IMR-90 (cell line): ENCODE measurements at regions not wholly inside any gene's neighbourhood (a gene's known extent, or its start where the extent isn't known, plus 50 kb on each side); places are given as distances from the start of the nearest gene placed in this dataset.

Experiments
- ATAC-seq: fragments of 200-7000 bp; cut with Tn5 transposase; 2 replicates; pipeline ENCODE4 v1.9.1; 2020; ENCODE audit warnings: low read depth, mild to moderate bottlenecking, moderate library complexity
- BruUV-seq: library from RNA; stranded (reverse); fragments of 400-500 nt; replicated peaks from 2 replicates; lab custom pipeline; 2021; lab: Mats Ljungman, UMichigan
- CTCF ChIA-PET: fragments of 300-600 bp; formaldehyde crosslinking; extraction: SDS; loops from one replicate; lab custom pipeline; 2021; ENCODE audit warnings: antibody characterized with exemption; lab: Yijun Ruan, JAX
- POLR2A ChIA-PET: fragments of 300-600 bp; sonication (Branson Sonifier 250); formaldehyde crosslinking; loops from one replicate; lab custom pipeline; 2022; ENCODE audit warnings: antibody characterized with exemption; ENCODE audit not compliant: unreplicated experiment; lab: Charles Lee
- DNase-seq: peaks from one replicate; pipeline ENCODE4 v3.0.0; 2013
- H2AFZ ChIP-seq: replicated peaks from 2 replicates; pipeline ENCODE3; 2013; ENCODE audit warnings: low read length, mild to moderate bottlenecking; ENCODE audit not compliant: poor library complexity
- H2AK5ac ChIP-seq: 2 replicates; pipeline ENCODE4 v1.6.1; 2013; ENCODE audit warnings: low read depth, low read length, inconsistent platforms
- H2AK9ac ChIP-seq: replicated peaks from 2 replicates; pipeline ENCODE3; 2013; ENCODE audit warnings: mild to moderate bottlenecking, low read depth, low read length, moderate library complexity; ENCODE audit not compliant: poor library complexity
- H2BK120ac ChIP-seq: 2 replicates; pipeline ENCODE4 v1.6.1; 2013; ENCODE audit warnings: low read depth, low read length, inconsistent platforms
- H2BK15ac ChIP-seq: 3 replicates; pipeline ENCODE4 v1.6.1; 2013; ENCODE audit warnings: low read depth, low read length, inconsistent platforms
- H2BK20ac ChIP-seq: 2 replicates; pipeline ENCODE4 v1.6.1; 2013; ENCODE audit warnings: low read depth, mild to moderate bottlenecking, inconsistent platforms, low read length, moderate library complexity
- H2BK5ac ChIP-seq: 2 replicates; pipeline ENCODE4 v1.6.1; 2013; ENCODE audit warnings: mild to moderate bottlenecking, low read depth, low read length, inconsistent platforms; ENCODE audit not compliant: poor library complexity, severe bottlenecking
- H3K14ac ChIP-seq: replicated peaks from 2 replicates; pipeline ENCODE4 v1.6.1; 2013; ENCODE audit warnings: low read depth, low read length, inconsistent platforms
- H3K18ac ChIP-seq: 2 replicates; pipeline ENCODE4 v1.6.1; 2013; ENCODE audit warnings: low read depth, low read length, control low read depth
- H3K23ac ChIP-seq: 2 replicates; pipeline ENCODE4 v1.6.1; 2013; ENCODE audit warnings: low read depth, low read length, inconsistent platforms
- H3K27ac ChIP-seq: 2 replicates; pipeline ENCODE4 v1.5.1; 2013; ENCODE audit warnings: mild to moderate bottlenecking, control low read depth, low read length; ENCODE audit not compliant: insufficient read depth
- H3K27me3 ChIP-seq: 2 replicates; pipeline ENCODE4 v1.6.1; 2013; ENCODE audit warnings: low read length; ENCODE audit not compliant: control insufficient read depth, insufficient read depth
- H3K36me3 ChIP-seq: 2 replicates; pipeline ENCODE4 v1.6.1; 2013; ENCODE audit warnings: low read length, mixed read lengths; ENCODE audit not compliant: control insufficient read depth, insufficient read depth
- H3K4ac ChIP-seq: 2 replicates; pipeline ENCODE4 v1.6.1; 2013; ENCODE audit warnings: low read depth, low read length, inconsistent platforms
- H3K4me1 ChIP-seq: 2 replicates; pipeline ENCODE4 v1.6.1; 2013; ENCODE audit warnings: low read length, mixed read lengths; ENCODE audit not compliant: control insufficient read depth, insufficient read depth
- H3K4me2 ChIP-seq: 2 replicates; pipeline ENCODE4 v1.6.1; 2013; ENCODE audit warnings: low read depth, mild to moderate bottlenecking, control low read depth, low read length, moderate library complexity
- H3K4me3 ChIP-seq: 2 replicates; pipeline ENCODE4 v1.5.1; 2013; ENCODE audit warnings: low read depth, mild to moderate bottlenecking, control low read depth, low read length, moderate library complexity; ENCODE audit not compliant: insufficient read depth
- H3K56ac ChIP-seq: 2 replicates; pipeline ENCODE4 v1.6.1; 2013; ENCODE audit warnings: low read length, inconsistent platforms; ENCODE audit not compliant: insufficient read depth; ENCODE audit errors: extremely low read depth
- H3K79me1 ChIP-seq, 2 experiments: 2 replicates each; pipeline ENCODE4 v1.6.1; 2013; ENCODE audit warnings: low read length in 2 of 2, inconsistent platforms in 1 of 2, low read depth in 1 of 2
- H3K9ac ChIP-seq: 2 replicates; pipeline ENCODE4 v1.6.1; 2013; ENCODE audit warnings: low read depth, low read length, control low read depth
- H3K9me1 ChIP-seq: 2 replicates; pipeline ENCODE4 v1.6.1; 2013; ENCODE audit warnings: low read length, inconsistent platforms; ENCODE audit not compliant: insufficient read depth
- H3K9me3 ChIP-seq: 2 replicates; pipeline ENCODE4 v1.6.1; 2013; ENCODE audit warnings: low read length; ENCODE audit not compliant: control insufficient read depth, insufficient read depth
- H4K20me1 ChIP-seq: 2 replicates; pipeline ENCODE4 v1.6.1; 2013; ENCODE audit warnings: low read length, inconsistent platforms; ENCODE audit not compliant: insufficient read depth
- H4K5ac ChIP-seq: 2 replicates; pipeline ENCODE4 v1.6.1; 2013; ENCODE audit warnings: mild to moderate bottlenecking, low read depth, low read length, control low read depth
- H4K8ac ChIP-seq, 2 experiments: 2 replicates each; pipeline ENCODE4 v1.6.1; 2013; ENCODE audit warnings: low read depth in 2 of 2, low read length in 2 of 2, control low read depth in 1 of 2, inconsistent platforms in 1 of 2
- H4K91ac ChIP-seq: 2 replicates; pipeline ENCODE4 v1.6.1; 2013; ENCODE audit warnings: low read depth, low read length, inconsistent platforms; ENCODE audit not compliant: insufficient read depth
- BHLHE40 ChIP-seq: fragments of 150-350 bp; IDR thresholded peaks from 2 replicates; pipeline ENCODE4 v1.6.1; 2016; ENCODE audit warnings: mild to moderate bottlenecking, low read depth, low read length
- CEBPB ChIP-seq: IDR thresholded peaks from 2 replicates; pipeline ENCODE4 v1.6.1; 2012; ENCODE audit warnings: low read depth, low read length, improper control_type of control experiment
- CHD1 ChIP-seq: IDR thresholded peaks from 2 replicates; pipeline ENCODE4 v1.6.1; 2012; ENCODE audit warnings: low read depth, low read length, improper control_type of control experiment
- CTCF ChIP-seq: conservative IDR thresholded peaks from 2 replicates; pipeline ENCODE4 v1.5.1; 2012; ENCODE audit warnings: mild to moderate bottlenecking, low read depth, low read length, improper control_type of control experiment
- ELK1 ChIP-seq: fragments of 150-350 bp; IDR thresholded peaks from 2 replicates; pipeline ENCODE4 v1.6.1; 2016; ENCODE audit warnings: low read depth, mild to moderate bottlenecking, low read length, moderate library complexity, borderline replicate concordance
- FOS ChIP-seq: fragments of 150-350 bp; IDR thresholded peaks from 2 replicates; pipeline ENCODE4 v1.6.1; 2016; ENCODE audit warnings: low read depth, low read length
- MAZ ChIP-seq: IDR thresholded peaks from 2 replicates; pipeline ENCODE4 v1.6.1; 2012; ENCODE audit warnings: low read depth, mild to moderate bottlenecking, low read length, improper control_type of control experiment, moderate library complexity, borderline replicate concordance
- NFE2L2 ChIP-seq: fragments of 150-350 bp; IDR thresholded peaks from 2 replicates; pipeline ENCODE4 v1.6.1; 2016; ENCODE audit warnings: low read depth, mild to moderate bottlenecking, low read length
- POLR2A ChIP-seq: IDR thresholded peaks from 2 replicates; pipeline ENCODE4 v1.6.1; 2012; ENCODE audit warnings: mild to moderate bottlenecking, low read depth, low read length
- RCOR1 ChIP-seq: IDR thresholded peaks from 2 replicates; pipeline ENCODE4 v1.6.1; 2012; ENCODE audit warnings: mild to moderate bottlenecking, low read length, improper control_type of control experiment; ENCODE audit not compliant: insufficient replicate concordance
- RFX5 ChIP-seq: IDR thresholded peaks from 2 replicates; pipeline ENCODE4 v1.8.0; 2012; ENCODE audit warnings: low read depth, mild to moderate bottlenecking, low read length, moderate library complexity
- SMC3 ChIP-seq: fragments of 150-350 bp; IDR thresholded peaks from 2 replicates; pipeline ENCODE4 v1.6.1; 2016; ENCODE audit warnings: low read depth, mild to moderate bottlenecking, antibody characterized with exemption, low read length, moderate library complexity
- USF2 ChIP-seq: fragments of 150-350 bp; IDR thresholded peaks from 2 replicates; pipeline ENCODE4 v1.6.1; 2017; ENCODE audit warnings: mild to moderate bottlenecking, antibody characterized with exemption, low read length, low read depth
- WGBS, 2 experiments: methylation state at CpG; one replicate each; pipeline versions ENCODE4 v1.1.5 to v1.1.7; 2013; ENCODE audit warnings: missing lambda C conversion rate in 2 of 2; ENCODE audit not compliant: insufficient read length in 1 of 2; ENCODE audit errors: extremely low coverage in 2 of 2; 5-methylcytosine and 5-hydroxymethylcytosine counted together
- dilution Hi-C: fragments of 300-500 bp; cut with HindIII; formaldehyde crosslinking; loops from one replicate; pipeline ENCODE4 v1.14.3; 2018; ENCODE audit warnings: low sequenced_read_pairs; ENCODE audit not compliant: unreplicated experiment
- in situ Hi-C: fragments of 300-500 bp; cut with MboI; formaldehyde crosslinking; loops from 3 replicates; pipeline ENCODE4 v1.14.3; 2019; ENCODE audit warnings: low sequenced_read_pairs, inconsistent platforms, mixed read lengths
- intact Hi-C: fragments of 100-400 bp; cut with micrococcal nuclease; formaldehyde crosslinking; loops from 2 replicates; pipeline ENCODE4 v1.10.0; 2022

- no peaks in the 10 kb centered on the region for H3K9me1 ChIP-seq
- H2BK120ac ChIP-seq, result no peak overlapping the region
- H3K27ac ChIP-seq, result no peak overlapping the region
- no peak overlapping the region for H3K14ac ChIP-seq
- no peak overlapping the region for H3K56ac ChIP-seq
- H3K79me1 ChIP-seq, result no peaks in the 10 kb centered on the region
- H3K27me3 ChIP-seq, result no peaks in the 10 kb centered on the region
- no peak overlapping the region for H2AFZ ChIP-seq
- H3K23ac ChIP-seq, result no peak overlapping the region
- in situ Hi-C loops (no loop called here), dilution Hi-C loops (no loop called here), intact Hi-C loops (no loop called here)
- no peak overlapping the region for H4K91ac ChIP-seq
- no peak overlapping the region for H2BK15ac ChIP-seq
- H4K8ac ChIP-seq, result no peak overlapping the region
- H2AK9ac ChIP-seq, result no peak overlapping the region
- no peak overlapping the region for H3K18ac ChIP-seq
- WGBS, 2 experiments, result no CpG with 5 or more reads among the region's 2 CpGs
- ATAC-seq (peak; percentile 71), DNase-seq (peak; percentile 33)
- no peaks in the 10 kb centered on the region for H3K36me3 ChIP-seq
- TF ChIP-seq FOS (no peak), RFX5 (no peak), CEBPB (no peak), CHD1 (no peak), POLR2A (no peak), USF2 (no peak), BHLHE40 (no peak; the same call in 1 of the 2 replicates), RCOR1 (no peak), MAZ (no peak), SMC3 (no peak), NFE2L2 (no peak), ELK1 (no peak), CTCF (no peak)
- no TSS peak for BruUV-seq
- H3K4me3 ChIP-seq, result no peak overlapping the region
- no peak overlapping the region for H2AK5ac ChIP-seq
- no peaks in the 10 kb centered on the region for H3K9me3 ChIP-seq
- H3K4me2 ChIP-seq, result no peak overlapping the region; the same call in 1 of the 2 replicates
- ChIA-PET POLR2A (no interaction called here), CTCF (no interaction called here)
- no peak overlapping the region for H2BK20ac ChIP-seq
- peaks cover 4% of the 10 kb centered on the region; the same call in 1 of the 2 replicates for H3K4me1 ChIP-seq
- H2BK5ac ChIP-seq, result no peak overlapping the region
- no peak overlapping the region for H4K5ac ChIP-seq
- H3K4ac ChIP-seq, result no peak overlapping the region
- no peaks in the 10 kb centered on the region for H4K20me1 ChIP-seq
- no peak overlapping the region for H3K9ac ChIP-seq
These were observed 211.2 kb downstream of the CNTN3 start for GRCh38 chr3:74403307-74403706.
